OCI-LY7 (cell line): ENCODE measurements at regions not wholly inside any gene's neighbourhood (a gene's known extent, or its start where the extent isn't known, plus 50 kb on each side); places are given as distances from the start of the nearest gene placed in this dataset.

Experiments used
- CTCF ChIP-seq: fragments of 200-600 bp; sonication (generic); conservative IDR thresholded peaks from 2 replicates; pipeline ENCODE4 v1.5.1; 2014; ENCODE audit warnings: mild to moderate bottlenecking, antibody characterized with exemption, low read length, moderate library complexity, mixed read lengths
- EZH2phosphoT487 ChIP-seq: fragments of 200-600 bp; sonication (generic); IDR thresholded peaks from 2 replicates; pipeline ENCODE4 v1.6.1; 2018; ENCODE audit warnings: low read depth, borderline replicate concordance, mild to moderate bottlenecking, mixed run types, antibody characterized with exemption, low read length, moderate library complexity, mixed read lengths

GRCh38 chr13:74703855-74704387 lies 569.7 kb upstream of the KLF12 start:
- no peak for TF ChIP-seq CTCF
- no peak for TF ChIP-seq EZH2phosphoT487
